Body of pancreas (tissue), 4 donors: ENCODE measurements at regions not wholly inside any gene's neighbourhood (a gene's known extent, or its start where the extent isn't known, plus 50 kb on each side); places are given as distances from the start of the nearest gene placed in this dataset.

Source experiments
- ATAC-seq: fragments of 150-250 bp; one replicate; pipeline ENCODE4 v1.9.1; 2016
- DNase-seq, 4 donors: peaks; one replicate each; pipeline ENCODE4 v3.0.0-alpha.2; 2019
- H3K27ac ChIP-seq, 4 donors: fragments of 200-600 bp; sonication (generic); 1 replicate in 3 of 4; 2 replicates in 1 of 4; pipeline versions ENCODE4 v1.5.1 to v1.6.1; 2016 to 2019; ENCODE audit warnings: mild to moderate bottlenecking in 1 of 4, mixed read lengths in 1 of 4, moderate library complexity in 1 of 4
- H3K27me3 ChIP-seq, 2 donors: fragments of 200-600 bp; sonication (generic); one replicate each; pipeline ENCODE4 v1.6.0; 2016; ENCODE audit warnings: mild to moderate bottlenecking in 1 of 2
- H3K36me3 ChIP-seq, 2 donors: fragments of 200-600 bp; sonication (generic); replicated peaks in 1 of 2; 2 replicates each; pipeline ENCODE4 v1.5.1; 2016; ENCODE audit warnings: low read depth in 2 of 2; ENCODE audit not compliant: insufficient read depth in 1 of 2
- H3K4me1 ChIP-seq: fragments of 200-600 bp; sonication (generic); one replicate; pipeline ENCODE4 v1.6.0; 2016
- H3K4me3 ChIP-seq, 2 donors: fragments of 200-600 bp; sonication (generic); 1 replicate in 1 of 2; 2 replicates in 1 of 2; pipeline ENCODE4 v1.5.1; 2016 to 2019
- H3K9me3 ChIP-seq, 3 donors: fragments of 200-600 bp; sonication (generic); 1 replicate in 2 of 3; 2 replicates in 1 of 3; pipeline ENCODE4 v1.5.1; 2016
- POLR2A ChIP-seq, 3 donors: fragments of 450-650 bp; IDR thresholded peaks; one replicate each; pipeline ENCODE4 v1.6.1; 2016; ENCODE audit warnings: antibody characterized with exemption in 3 of 3, mild to moderate bottlenecking in 2 of 3
- WGBS, 2 donors: methylation state at CpG; one replicate each; pipeline ENCODE4 v1.1.5; 2017; 5-methylcytosine and 5-hydroxymethylcytosine counted together
- intact Hi-C: fragments of 100-400 bp; cut with DNase I; formaldehyde crosslinking; loops from one replicate; pipeline ENCODE4 v1.15.1; 2023
- TF ChIP-seq, protein P1 (sequence below), 7 experiments: fragments of 450-650 bp in 4 of 7; fragments of 200-600 bp in 3 of 7; sonication (generic) in 3 of 7; IDR thresholded peaks; one replicate each; pipeline ENCODE4 v1.5.1; 2016 to 2019; ENCODE audit warnings: antibody characterized with exemption in 7 of 7

DNA sequence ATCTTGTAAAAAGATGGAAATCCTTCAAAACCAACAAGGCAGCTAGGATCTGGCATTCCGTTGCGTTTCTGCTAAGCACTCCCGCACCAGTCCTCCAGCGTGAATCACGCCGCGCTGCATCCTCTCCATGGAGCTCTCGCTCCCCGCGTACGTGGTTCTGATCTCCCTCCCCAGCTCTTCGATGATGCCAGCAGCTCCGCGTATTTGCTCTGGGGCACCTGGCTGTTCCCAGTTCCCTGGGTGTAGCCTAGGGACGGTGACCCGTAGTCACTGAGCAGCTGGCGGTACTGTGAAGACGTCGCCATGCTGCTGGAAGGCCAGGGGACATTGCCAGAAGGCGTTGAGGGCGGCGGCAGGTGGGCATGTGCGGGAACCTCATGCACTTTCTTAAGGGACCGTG, 407.5 kb downstream of the RNF144A start:
- no peaks in the 10 kb centered on the region for H3K27me3 ChIP-seq
- WGBS, 2 donors, result 73 to 84% methylated on average over 23 to 24 of the region's 24 CpGs
- DNase-seq (no peak), ATAC-seq (no peak)
- H3K4me3 ChIP-seq, result no peak overlapping the region
- intact Hi-C loops, result no loop called here
- H3K9me3 ChIP-seq, result no peaks in the 10 kb centered on the region
- no peak overlapping the region for H3K27ac ChIP-seq
- TF ChIP-seq POLR2A (IDR thresholded peaks at IDR 0.05), result no peak
- TF ChIP-seq, protein P1, sequence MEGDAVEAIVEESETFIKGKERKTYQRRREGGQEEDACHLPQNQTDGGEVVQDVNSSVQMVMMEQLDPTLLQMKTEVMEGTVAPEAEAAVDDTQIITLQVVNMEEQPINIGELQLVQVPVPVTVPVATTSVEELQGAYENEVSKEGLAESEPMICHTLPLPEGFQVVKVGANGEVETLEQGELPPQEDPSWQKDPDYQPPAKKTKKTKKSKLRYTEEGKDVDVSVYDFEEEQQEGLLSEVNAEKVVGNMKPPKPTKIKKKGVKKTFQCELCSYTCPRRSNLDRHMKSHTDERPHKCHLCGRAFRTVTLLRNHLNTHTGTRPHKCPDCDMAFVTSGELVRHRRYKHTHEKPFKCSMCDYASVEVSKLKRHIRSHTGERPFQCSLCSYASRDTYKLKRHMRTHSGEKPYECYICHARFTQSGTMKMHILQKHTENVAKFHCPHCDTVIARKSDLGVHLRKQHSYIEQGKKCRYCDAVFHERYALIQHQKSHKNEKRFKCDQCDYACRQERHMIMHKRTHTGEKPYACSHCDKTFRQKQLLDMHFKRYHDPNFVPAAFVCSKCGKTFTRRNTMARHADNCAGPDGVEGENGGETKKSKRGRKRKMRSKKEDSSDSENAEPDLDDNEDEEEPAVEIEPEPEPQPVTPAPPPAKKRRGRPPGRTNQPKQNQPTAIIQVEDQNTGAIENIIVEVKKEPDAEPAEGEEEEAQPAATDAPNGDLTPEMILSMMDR (IDR thresholded peaks at IDR 0.05), result no peak
- H3K4me1 ChIP-seq, result no peaks in the 10 kb centered on the region
- no peaks in the 10 kb centered on the region for H3K36me3 ChIP-seq

DNA sequence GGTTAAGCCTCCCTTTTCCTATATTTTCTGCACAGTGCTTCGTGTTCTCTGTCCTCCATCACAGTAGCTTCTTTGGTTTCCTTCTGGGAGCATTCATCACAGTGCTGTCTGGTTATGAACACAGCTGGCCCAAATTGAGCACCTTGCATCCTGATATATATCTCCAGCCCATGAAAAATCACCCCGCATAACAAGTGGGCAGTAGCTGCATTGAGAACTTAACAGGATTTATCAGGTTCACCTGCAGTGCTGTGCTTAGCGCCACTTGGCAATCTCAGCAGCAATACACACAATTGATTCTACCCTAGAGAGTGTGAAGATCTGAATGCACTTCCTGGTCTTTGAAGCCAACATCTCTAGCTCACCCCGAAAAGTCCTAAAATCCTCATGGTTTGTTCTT, 408.0 kb downstream of the RNF144A start:
- no peaks in the 10 kb centered on the region for H3K36me3 ChIP-seq
- DNase-seq (no peak), ATAC-seq (no peak)
- TF ChIP-seq, protein P1 (IDR thresholded peaks at IDR 0.05), result no peak
- TF ChIP-seq POLR2A (IDR thresholded peaks at IDR 0.05), result no peak
- H3K9me3 ChIP-seq, result no peaks in the 10 kb centered on the region
- whole genome bisulfite sequencing, 2 donors, result 89% methylated on average over 4 of the region's 4 CpGs
- H3K27me3 ChIP-seq, result no peaks in the 10 kb centered on the region
- intact Hi-C loops, result no loop called here
- H3K4me3 ChIP-seq, result no peak overlapping the region
- H3K27ac ChIP-seq, result no peak overlapping the region
- no peaks in the 10 kb centered on the region for H3K4me1 ChIP-seq

DNA sequence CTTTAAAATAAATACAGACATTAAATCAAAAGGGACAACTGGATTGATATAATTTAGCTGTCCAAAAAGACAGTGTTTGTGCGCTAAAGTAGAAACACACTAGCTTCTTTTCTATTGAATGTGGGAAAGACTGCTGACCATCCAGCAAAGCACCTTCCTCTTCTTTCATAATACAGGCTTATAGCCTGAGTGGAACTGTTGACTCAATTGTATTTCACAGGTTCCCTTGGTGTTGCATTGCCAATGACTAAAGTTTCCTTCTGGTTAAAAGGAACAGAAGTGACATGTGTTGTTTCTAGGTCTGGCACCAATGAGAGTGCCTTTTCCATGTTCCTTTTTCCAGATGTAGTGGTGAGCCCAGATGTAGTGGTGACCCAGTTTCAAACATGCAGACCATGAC, 412.3 kb downstream of the RNF144A start:
- Histone ChIP-seq H3K27ac (no peak overlapping the region), H3K36me3 (no peaks in the 10 kb centered on the region), H3K4me1 (no peaks in the 10 kb centered on the region), H3K9me3 (no peaks in the 10 kb centered on the region), H3K27me3 (no peaks in the 10 kb centered on the region), H3K4me3 (no peak overlapping the region)
- DNase-seq (no peak), ATAC-seq (no peak)
- TF ChIP-seq POLR2A (IDR thresholded peaks at IDR 0.05), result no peak
- TF ChIP-seq, protein P1 (IDR thresholded peaks at IDR 0.05), result no peak
- 95 to 96% methylated on average over 1 of the region's 1 CpG for WGBS, 2 donors
- intact Hi-C loops, result no loop called here

DNA sequence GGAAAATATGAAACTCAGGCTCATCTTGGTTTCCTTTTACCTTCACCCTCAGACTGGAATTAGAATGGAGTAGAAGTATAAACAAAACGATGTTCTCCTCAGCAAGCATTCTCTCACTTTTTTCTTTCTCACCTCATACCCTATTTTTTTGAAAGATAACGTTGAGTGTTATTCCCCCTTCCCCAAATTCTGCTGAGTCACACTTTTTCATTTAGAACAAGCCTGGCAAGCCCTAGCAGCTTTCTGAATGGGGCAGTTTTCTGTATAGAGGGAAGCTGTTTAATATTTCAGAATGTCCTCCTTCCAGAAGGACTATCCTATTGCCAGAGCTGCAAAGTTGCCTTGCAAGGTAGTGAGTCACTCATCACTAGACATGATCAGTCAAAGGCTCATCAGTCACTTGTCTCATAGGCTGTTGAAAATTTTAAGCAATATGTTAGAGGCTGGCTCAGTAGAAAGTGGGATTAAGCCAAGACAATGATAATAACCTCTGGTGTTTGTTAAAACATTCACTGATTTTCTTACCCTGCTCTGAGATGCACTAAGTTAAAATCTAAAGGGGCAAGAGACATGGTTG, 416.1 kb downstream of the RNF144A start:
- no peak overlapping the region for H3K4me3 ChIP-seq
- TF ChIP-seq, protein P1 (IDR thresholded peaks at IDR 0.05), result no peak
- TF ChIP-seq POLR2A (IDR thresholded peaks at IDR 0.05), result no peak
- no peaks in the 10 kb centered on the region for H3K27me3 ChIP-seq
- no peak for DNase-seq
- ATAC-seq, result no peak
- intact Hi-C loops, result no loop called here
- H3K4me1 ChIP-seq, result no peaks in the 10 kb centered on the region
- H3K27ac ChIP-seq, result no peak overlapping the region
- H3K36me3 ChIP-seq, result no peaks in the 10 kb centered on the region
- 40 to 46% methylated on average over 2 of the region's 2 CpGs for WGBS, 2 donors
- H3K9me3 ChIP-seq, result no peaks in the 10 kb centered on the region

DNA sequence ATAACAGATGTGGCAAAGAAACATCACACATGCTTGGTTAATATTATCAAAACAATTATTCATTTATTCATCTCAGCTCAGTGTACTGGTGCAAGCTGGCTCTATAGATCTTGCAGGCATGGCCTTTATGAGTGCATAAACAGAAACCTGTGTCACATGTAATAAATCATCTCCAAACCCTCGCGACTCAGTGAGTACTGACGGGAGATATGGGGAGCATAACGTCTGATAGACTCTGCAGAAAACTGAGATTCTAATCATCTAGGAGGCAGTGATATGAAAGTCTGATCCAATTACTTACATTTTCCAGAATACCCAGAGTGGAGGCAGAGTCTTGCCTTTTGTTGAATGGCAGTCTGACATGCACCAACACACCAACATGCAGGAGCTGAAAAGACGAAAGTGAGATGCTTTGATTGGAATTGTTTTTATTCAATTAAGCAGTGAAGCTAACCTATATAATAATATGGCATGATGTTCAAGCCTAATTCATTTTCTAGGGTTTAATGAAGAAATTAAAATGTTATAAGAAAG, 416.8 kb downstream of the RNF144A start:
- H3K27ac ChIP-seq, result no peak overlapping the region
- H3K27me3 ChIP-seq, result no peaks in the 10 kb centered on the region
- intact Hi-C loops, result no loop called here
- TF ChIP-seq, protein P1 (IDR thresholded peaks at IDR 0.05), result no peak
- TF ChIP-seq POLR2A (IDR thresholded peaks at IDR 0.05), result no peak
- DNase-seq (no peak), ATAC-seq (no peak)
- H3K9me3 ChIP-seq, result no peaks in the 10 kb centered on the region
- H3K4me1 ChIP-seq, result no peaks in the 10 kb centered on the region
- no peak overlapping the region for H3K4me3 ChIP-seq
- whole genome bisulfite sequencing, 2 donors, result 41 to 51% methylated on average over 5 of the region's 5 CpGs
- H3K36me3 ChIP-seq, result no peaks in the 10 kb centered on the region
